Esophagus (tissue), 2 donors: ENCODE measurements at regions not wholly inside any gene's neighbourhood (a gene's known extent, or its start where the extent isn't known, plus 50 kb on each side); places are given as distances from the start of the nearest gene placed in this dataset.
"Not testable (repeated sequence)": the region's sequence is repeated elsewhere in the genome, so short reads cannot be mapped to it uniquely, and the experiment has no call there.

Source experiments
- H3K27ac ChIP-seq, 2 donors: one replicate each; pipeline ENCODE4 v1.5.1; 2013; ENCODE audit warnings: low read depth in 2 of 2, mild to moderate bottlenecking in 2 of 2, inconsistent platforms in 1 of 2, low read length in 1 of 2, moderate library complexity in 1 of 2
- H3K27me3 ChIP-seq, 2 donors: one replicate each; pipeline ENCODE4 v1.6.1; 2013; ENCODE audit warnings: low read length in 2 of 2, control low read depth in 1 of 2, mild to moderate bottlenecking in 1 of 2; ENCODE audit not compliant: insufficient read depth in 2 of 2, control insufficient read depth in 1 of 2
- H3K36me3 ChIP-seq, 2 donors: one replicate each; pipeline ENCODE4 v1.6.1; 2013; ENCODE audit warnings: low read length in 1 of 2; ENCODE audit not compliant: control insufficient read depth in 2 of 2, insufficient read depth in 2 of 2
- H3K4me1 ChIP-seq, 2 donors: one replicate each; pipeline ENCODE4 v1.6.1; 2013; ENCODE audit warnings: low read length in 1 of 2; ENCODE audit not compliant: control insufficient read depth in 2 of 2, insufficient read depth in 2 of 2
- H3K4me3 ChIP-seq, 2 donors: one replicate each; pipeline ENCODE4 v1.5.1; 2013; ENCODE audit warnings: low read length in 2 of 2, mild to moderate bottlenecking in 2 of 2, low read depth in 1 of 2, moderate library complexity in 1 of 2
- H3K9me3 ChIP-seq, 2 donors: one replicate each; pipeline ENCODE4 v1.6.1; 2013; ENCODE audit warnings: mild to moderate bottlenecking in 2 of 2, low read depth in 1 of 2, low read length in 1 of 2, moderate library complexity in 1 of 2; ENCODE audit not compliant: control insufficient read depth in 2 of 2, insufficient read depth in 1 of 2
- WGBS, 2 donors: extraction: QIAGEN DNeasy Blood & Tissue Kit; methylation state at CpG; one replicate each; pipeline ENCODE4 v1.1.7; 2013; 5-methylcytosine and 5-hydroxymethylcytosine counted together
- donor health status: healthy with polysubstance abuse.
- donor health status: Bipolar disorder and iron deficiency.

DNA sequence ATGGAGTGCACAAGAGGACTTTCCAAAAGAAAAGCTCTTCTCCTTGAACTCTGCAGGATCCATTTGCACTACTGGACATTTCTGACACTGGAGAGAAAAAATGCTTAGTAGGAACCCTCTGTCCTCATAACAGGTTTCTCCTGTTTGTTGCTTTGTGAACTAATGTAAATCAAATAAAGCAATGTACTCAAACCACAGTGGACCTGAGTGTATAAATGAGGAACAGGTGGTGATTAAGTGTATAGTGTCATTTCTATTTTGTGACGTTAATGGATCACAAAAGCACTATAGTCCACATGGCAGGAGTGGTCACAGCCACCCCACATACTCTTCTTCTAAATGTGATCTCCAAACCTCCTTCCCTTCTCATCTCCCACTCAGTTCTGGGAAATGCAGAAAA, 268.4 kb upstream of the DUSP10 start:
- 64 to 72% methylated on average over 1 of the region's 1 CpG for WGBS, 2 donors
- no peaks in the 10 kb centered on the region for H3K4me1 ChIP-seq
- H3K9me3 ChIP-seq, result no peaks in the 10 kb centered on the region
- no peak overlapping the region for H3K4me3 ChIP-seq
- no peak overlapping the region for H3K27ac ChIP-seq
- no peaks in the 10 kb centered on the region for H3K27me3 ChIP-seq
- no peaks in the 10 kb centered on the region for H3K36me3 ChIP-seq

DNA sequence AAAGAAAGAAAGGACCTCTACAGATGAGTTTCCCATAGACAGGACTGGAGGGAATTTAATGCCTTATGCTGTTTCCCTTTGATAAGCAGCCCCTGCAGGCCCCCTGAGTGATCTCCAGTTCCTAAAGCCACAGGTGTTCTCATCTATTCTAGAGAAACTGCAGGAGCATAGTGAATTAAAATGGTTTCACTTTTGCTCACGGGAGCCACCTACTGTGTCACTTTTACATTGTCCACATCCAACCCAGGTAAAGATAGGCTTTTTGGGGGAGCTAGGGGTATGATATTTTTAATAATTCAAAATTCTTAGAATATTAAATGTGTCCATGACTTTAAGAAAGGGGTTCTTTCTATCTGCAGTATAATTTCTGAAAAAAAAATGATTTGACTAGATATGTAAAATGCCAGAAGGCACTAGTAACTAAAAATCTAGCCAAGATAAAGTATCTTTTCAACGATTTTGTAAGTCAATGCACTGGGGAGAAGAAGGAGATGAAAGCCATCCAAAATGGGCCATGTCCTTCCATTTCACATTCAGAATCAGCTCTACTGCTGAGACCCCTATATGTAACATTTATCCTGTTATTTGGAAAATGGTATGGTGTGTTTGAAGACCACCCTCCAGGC, 267.3 kb upstream of the DUSP10 start:
- H3K4me3 ChIP-seq, result no peak overlapping the region
- 26 to 35% methylated on average over 2 of the region's 2 CpGs for WGBS, 2 donors

DNA sequence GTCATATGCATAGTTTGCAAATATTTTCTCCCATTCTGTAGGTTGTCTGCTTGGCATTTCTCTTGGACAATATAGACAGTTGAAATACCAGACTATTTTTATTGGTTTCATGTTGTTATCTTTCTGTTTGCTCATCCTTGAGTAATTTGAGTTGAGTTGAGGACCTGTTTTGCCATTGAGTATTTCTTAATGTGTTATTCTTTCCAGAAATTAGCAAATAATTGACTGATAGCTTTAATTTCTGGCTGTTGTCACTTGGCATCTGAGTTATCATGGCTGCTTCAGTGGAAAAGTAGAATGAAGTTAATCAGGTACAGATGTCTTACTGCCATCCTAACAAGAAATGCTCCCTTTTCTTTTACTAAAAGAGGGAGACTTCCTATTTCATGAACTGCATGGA, 264.8 kb upstream of the DUSP10 start:
- H3K27ac ChIP-seq, result no peak overlapping the region
- no peaks in the 10 kb centered on the region for H3K27me3 ChIP-seq
- no peaks in the 10 kb centered on the region for H3K9me3 ChIP-seq

More for the DNA sequence above, 267.3 kb upstream of the DUSP10 start:
- Histone ChIP-seq H3K27ac (no peak overlapping the region), H3K4me1 (no peaks in the 10 kb centered on the region), H3K36me3 (no peaks in the 10 kb centered on the region), H3K9me3 (no peaks in the 10 kb centered on the region), H3K27me3 (no peaks in the 10 kb centered on the region)

DNA sequence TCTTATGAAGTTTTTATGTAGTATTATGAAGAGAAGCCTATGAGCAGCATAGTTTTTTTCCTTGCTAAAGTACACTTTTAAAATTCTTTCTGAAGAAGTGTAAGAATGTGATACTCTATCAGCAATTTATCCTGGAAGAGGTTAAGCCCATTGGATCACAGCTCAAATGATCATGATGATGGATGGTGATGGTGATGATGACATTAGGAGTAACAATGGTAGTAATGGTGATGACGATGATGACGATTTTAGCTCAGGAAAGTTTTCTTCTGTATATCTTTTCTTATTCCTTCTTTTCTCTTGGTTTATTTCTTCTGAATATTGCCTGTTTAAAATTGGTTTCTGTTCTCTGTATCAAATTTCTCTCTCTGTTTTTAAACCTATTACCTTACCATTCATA, 262.9 kb upstream of the DUSP10 start:
- Histone ChIP-seq H3K4me3 (no peak overlapping the region), H3K9me3 (no peaks in the 10 kb centered on the region), H3K4me1 (no peaks in the 10 kb centered on the region), H3K27ac (no peak overlapping the region), H3K27me3 (no peaks in the 10 kb centered on the region), H3K36me3 (no peaks in the 10 kb centered on the region)
- WGBS, 2 donors, result 78 to 91% methylated on average over 2 of the region's 2 CpGs

More for the DNA sequence above, 264.8 kb upstream of the DUSP10 start:
- Histone ChIP-seq H3K36me3 (no peaks in the 10 kb centered on the region), H3K4me3 (no peak overlapping the region), H3K4me1 (no peaks in the 10 kb centered on the region)

GRCh38 chr1:222004034-222004433, 262.1 kb upstream of the DUSP10 start:
- 79 to 97% methylated on average over 3 of the region's 3 CpGs for WGBS, 2 donors
- H3K4me1 ChIP-seq, result no peaks in the 10 kb centered on the region
- H3K27me3 ChIP-seq, result no peaks in the 10 kb centered on the region
- H3K4me3 ChIP-seq, result no peak overlapping the region
- no peak overlapping the region for H3K27ac ChIP-seq
- no peaks in the 10 kb centered on the region for H3K36me3 ChIP-seq
- H3K9me3 ChIP-seq, result no peaks in the 10 kb centered on the region

DNA sequence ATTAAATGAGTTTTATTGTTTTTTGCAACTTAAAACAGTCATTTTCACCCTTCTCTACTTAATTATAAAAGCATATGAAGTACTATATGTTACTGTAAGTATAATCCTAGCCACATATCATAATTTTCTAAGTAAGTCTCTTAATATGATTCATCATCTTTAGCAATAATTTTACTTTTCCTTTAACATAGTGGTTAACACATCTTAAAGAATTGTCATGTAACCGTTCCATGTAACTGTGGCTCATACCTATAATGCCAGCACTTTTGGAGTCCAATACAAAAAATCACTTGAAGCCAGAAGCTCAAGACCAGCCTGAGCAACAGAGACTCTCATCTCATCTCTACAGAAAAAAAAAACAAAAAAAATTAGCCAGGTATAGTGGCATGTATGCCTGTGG, 260.6 kb upstream of the DUSP10 start:
- Histone ChIP-seq H3K27me3 (no peaks in the 10 kb centered on the region), H3K36me3 (no peaks in the 10 kb centered on the region), H3K27ac (no peak overlapping the region), H3K9me3 (no peaks in the 10 kb centered on the region), H3K4me3 (no peak overlapping the region), H3K4me1 (no peaks in the 10 kb centered on the region)
- WGBS, 2 donors, result 84 to 90% methylated on average over 1 of the region's 1 CpG

- no peak overlapping the region for H3K27ac ChIP-seq
- H3K4me3 ChIP-seq, result no peak overlapping the region
- 93 to 94% methylated on average over 3 of the region's 3 CpGs for WGBS, 2 donors
- H3K4me1 ChIP-seq, result no peaks in the 10 kb centered on the region
- no peaks in the 10 kb centered on the region for H3K36me3 ChIP-seq
- H3K9me3 ChIP-seq, result no peaks in the 10 kb centered on the region
- no peaks in the 10 kb centered on the region for H3K27me3 ChIP-seq
Observed at GRCh38 chr1:222000131-222000530, 258.2 kb upstream of the DUSP10 start.

DNA sequence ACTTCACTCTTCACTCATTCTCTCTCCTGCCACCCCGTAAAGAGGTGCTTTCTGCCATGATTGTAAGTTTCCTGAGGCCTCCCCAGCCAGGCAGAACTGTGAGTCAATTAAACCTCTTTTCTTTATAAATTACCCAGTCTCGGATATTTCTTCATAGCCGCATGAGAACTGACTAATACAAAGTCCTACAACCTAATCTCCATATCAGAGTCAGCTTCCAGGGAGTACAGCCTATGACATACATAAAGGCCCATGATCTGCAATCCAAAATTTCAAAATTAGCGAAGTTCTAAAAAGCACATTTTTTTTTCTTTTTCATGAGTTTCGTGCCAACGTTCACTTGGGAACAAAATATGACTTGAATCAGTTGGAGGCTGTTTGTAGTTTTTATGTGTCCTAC, 256.9 kb upstream of the DUSP10 start:
- 84 to 87% methylated on average over 6 of the region's 6 CpGs for WGBS, 2 donors
- H3K4me3 ChIP-seq, result no peak overlapping the region
- H3K9me3 ChIP-seq, result no peaks in the 10 kb centered on the region
- H3K4me1 ChIP-seq, result no peaks in the 10 kb centered on the region
- no peak overlapping the region for H3K27ac ChIP-seq
- H3K36me3 ChIP-seq, result no peaks in the 10 kb centered on the region
- no peaks in the 10 kb centered on the region for H3K27me3 ChIP-seq

GRCh38 chr1:221998186-221998612, 256.3 kb upstream of the DUSP10 start:
- WGBS, 2 donors, result 58 to 69% methylated on average over 2 of the region's 2 CpGs
- H3K4me3 ChIP-seq, result no peak overlapping the region
- no peaks in the 10 kb centered on the region for H3K27me3 ChIP-seq
- H3K36me3 ChIP-seq, result no peaks in the 10 kb centered on the region
- no peaks in the 10 kb centered on the region for H3K4me1 ChIP-seq
- H3K9me3 ChIP-seq, result no peaks in the 10 kb centered on the region
- no peak overlapping the region for H3K27ac ChIP-seq

- H3K4me3 ChIP-seq, H3K27me3 ChIP-seq, H3K9me3 ChIP-seq, H3K36me3 ChIP-seq, H3K27ac ChIP-seq, H3K4me1 ChIP-seq: not testable (repeated sequence)
- WGBS, 2 donors, result 52 to 74% methylated on average over 1 of the region's 1 CpG
Observed at GRCh38 chr1:221997012-221997411, 255.1 kb upstream of the DUSP10 start.
